GM19463 (cell line): ENCODE measurements at regions not wholly inside any gene's neighbourhood (a gene's known extent, or its start where the extent isn't known, plus 50 kb on each side); places are given as distances from the start of the nearest gene placed in this dataset.

Experiments used
- ATAC-seq: cut with Tn5 transposase; IDR thresholded peaks from one replicate; pipeline ENCODE4 v1.9.1; 2021; ENCODE audit warnings: mild to moderate bottlenecking, moderate library complexity; ENCODE audit not compliant: unreplicated experiment

- no peak for ATAC-seq
Observed at GRCh38 chr5:67292201-67292940, 95.8 kb upstream of the CD180 start.

- ATAC-seq, result no peak
Observed at GRCh38 chr5:67291671-67292070, 95.1 kb upstream of the CD180 start.

GRCh38 chr5:67291066-67291465 lies 94.5 kb upstream of the CD180 start:
- no peak for ATAC-seq

- no peak for ATAC-seq
Observed at GRCh38 chr5:67290655-67291054, 94.1 kb upstream of the CD180 start.

- ATAC-seq, result no peak
Observed at GRCh38 chr5:67289763-67290521, 93.3 kb upstream of the CD180 start.

- no peak for ATAC-seq
Observed at GRCh38 chr5:67287510-67288268, 91.1 kb upstream of the CD180 start.

- no peak for ATAC-seq
Observed at GRCh38 chr5:67286006-67286405, 89.4 kb upstream of the CD180 start.

- no peak for ATAC-seq
Observed at GRCh38 chr5:67283988-67284487, 87.4 kb upstream of the CD180 start.

- no peak for ATAC-seq
Observed at GRCh38 chr5:67283275-67283987, 86.8 kb upstream of the CD180 start.

GRCh38 chr5:67281874-67282273 lies 85.3 kb upstream of the CD180 start:
- no peak for ATAC-seq

GRCh38 chr5:67273689-67274356 lies 77.2 kb upstream of the CD180 start:
- ATAC-seq, result no peak

GRCh38 chr5:67272453-67273130 lies 76.0 kb upstream of the CD180 start:
- no peak for ATAC-seq

GRCh38 chr5:67268231-67269021 lies 71.8 kb upstream of the CD180 start:
- ATAC-seq, result no peak

GRCh38 chr5:67267512-67268216 lies 71.1 kb upstream of the CD180 start:
- ATAC-seq, result no peak

GRCh38 chr5:67266654-67267350 lies 70.2 kb upstream of the CD180 start:
- no peak for ATAC-seq

- no peak for ATAC-seq
Observed at GRCh38 chr5:67265951-67266350, 69.4 kb upstream of the CD180 start.

GRCh38 chr5:67263656-67264408 lies 67.2 kb upstream of the CD180 start:
- ATAC-seq, result no peak
